Effector memory CD4-positive, alpha-beta T cell (primary cell): ENCODE measurements at regions not wholly inside any gene's neighbourhood (a gene's known extent, or its start where the extent isn't known, plus 50 kb on each side); places are given as distances from the start of the nearest gene placed in this dataset.
A peak's percentile ranks its signal among the peaks of the same experiment; 100 is the strongest.
"Not testable (repeated sequence)": the region's sequence is repeated elsewhere in the genome, so short reads cannot be mapped to it uniquely, and the experiment has no call there.

ENCODE experiments used
- DNase-seq, 3 donors: peaks; one replicate each; pipeline ENCODE4 v3.0.0-alpha.2; 2020
- H3K27ac ChIP-seq: 2 replicates; pipeline ENCODE4 v1.7.0; 2013; ENCODE audit warnings: mild to moderate bottlenecking, low read length, moderate library complexity; ENCODE audit not compliant: insufficient read depth, poor library complexity, severe bottlenecking
- H3K27me3 ChIP-seq: replicated peaks from 2 replicates; pipeline ENCODE4 v1.7.0; 2013; ENCODE audit warnings: mild to moderate bottlenecking, low read length; ENCODE audit not compliant: insufficient read depth, control insufficient read depth, poor library complexity, severe bottlenecking
- H3K36me3 ChIP-seq: 2 replicates; pipeline ENCODE4 v1.7.0; 2013; ENCODE audit warnings: mild to moderate bottlenecking, low read length, moderate library complexity; ENCODE audit not compliant: control insufficient read depth, insufficient read depth
- H3K4me1 ChIP-seq: 2 replicates; pipeline ENCODE4 v1.7.0; 2013; ENCODE audit warnings: low read length, mild to moderate bottlenecking; ENCODE audit not compliant: control insufficient read depth, insufficient read depth, poor library complexity, severe bottlenecking
- H3K4me3 ChIP-seq: 2 replicates; pipeline ENCODE4 v1.7.0; 2013; ENCODE audit warnings: low read length, low read depth, mild to moderate bottlenecking; ENCODE audit not compliant: insufficient read depth, poor library complexity, severe bottlenecking
- H3K9me3 ChIP-seq: 2 replicates; pipeline ENCODE4 v1.7.0; 2013; ENCODE audit warnings: mild to moderate bottlenecking, low read length, moderate library complexity; ENCODE audit not compliant: control insufficient read depth

DNA sequence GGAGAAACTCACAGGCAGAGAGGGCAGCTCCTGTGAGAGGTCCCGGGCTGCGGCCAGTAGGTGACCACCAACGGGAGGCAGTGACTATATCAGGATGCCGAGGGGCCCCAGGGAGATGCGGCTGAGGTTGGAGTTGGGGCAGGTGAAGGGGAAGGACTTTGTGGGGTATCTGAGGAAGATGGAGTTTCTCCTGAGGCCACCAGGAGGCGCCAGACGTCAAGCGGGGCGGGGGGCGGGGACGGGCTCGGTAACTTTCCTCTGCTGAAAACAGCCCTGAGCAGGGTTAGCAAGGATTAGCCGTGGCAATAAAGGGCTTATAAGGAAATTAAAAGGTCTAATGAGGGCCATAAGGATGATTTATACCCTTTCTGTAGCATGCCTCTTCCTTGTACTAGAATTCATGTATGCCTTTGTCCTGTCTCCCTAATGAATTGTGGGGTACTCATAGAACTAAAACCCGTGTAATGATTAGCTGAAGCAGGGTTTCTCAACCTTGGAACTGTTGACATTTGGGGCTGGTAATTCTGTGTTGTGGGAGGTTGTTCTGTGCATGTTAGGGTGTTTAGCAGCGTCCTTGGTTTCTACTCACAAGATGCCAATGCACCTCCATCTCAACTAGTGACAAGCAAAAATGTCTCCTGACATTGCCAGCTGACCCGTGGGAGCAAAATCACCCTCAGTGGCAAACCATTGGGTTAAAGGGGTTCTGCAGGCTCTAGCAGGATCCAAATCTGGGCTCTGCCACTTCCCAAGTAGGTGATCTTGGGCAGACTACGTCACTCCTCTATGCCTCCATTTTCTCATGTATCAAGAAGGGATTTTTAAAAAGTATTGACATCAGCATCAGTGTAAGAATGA, 74.8 kb upstream of the GRIN2A start:
- H3K9me3 ChIP-seq = no peaks in the 10 kb centered on the region
- peaks cover 4% of the 10 kb centered on the region for H3K4me1 ChIP-seq
- H3K36me3 ChIP-seq = no peaks in the 10 kb centered on the region
- no peak overlapping the region for H3K4me3 ChIP-seq
- peak; percentile 1 to 20 (median 2) for DNase-seq
- no peaks in the 10 kb centered on the region for H3K27me3 ChIP-seq
- no peak overlapping the region for H3K27ac ChIP-seq

- not testable (repeated sequence) for H3K4me3 ChIP-seq, DNase-seq, H3K27ac ChIP-seq, H3K27me3 ChIP-seq, H3K36me3 ChIP-seq, H3K4me1 ChIP-seq, H3K9me3 ChIP-seq
Measured at GRCh38 chr16:10257642-10258251, 75.5 kb upstream of the GRIN2A start.

GRCh38 chr16:10258930-10259603, 76.8 kb upstream of the GRIN2A start:
- not testable (repeated sequence) for H3K4me3 ChIP-seq, H3K27ac ChIP-seq, H3K27me3 ChIP-seq, DNase-seq, H3K9me3 ChIP-seq, H3K36me3 ChIP-seq, H3K4me1 ChIP-seq

- Histone ChIP-seq H3K4me3 (no peak overlapping the region), H3K27me3 (no peaks in the 10 kb centered on the region), H3K36me3 (no peaks in the 10 kb centered on the region), H3K9me3 (no peaks in the 10 kb centered on the region), H3K27ac (no peak overlapping the region), H3K4me1 (peaks cover 4% of the 10 kb centered on the region)
- DNase-seq = no peak
Measured at GRCh38 chr16:10261077-10261476, 78.8 kb upstream of the GRIN2A start.

DNA sequence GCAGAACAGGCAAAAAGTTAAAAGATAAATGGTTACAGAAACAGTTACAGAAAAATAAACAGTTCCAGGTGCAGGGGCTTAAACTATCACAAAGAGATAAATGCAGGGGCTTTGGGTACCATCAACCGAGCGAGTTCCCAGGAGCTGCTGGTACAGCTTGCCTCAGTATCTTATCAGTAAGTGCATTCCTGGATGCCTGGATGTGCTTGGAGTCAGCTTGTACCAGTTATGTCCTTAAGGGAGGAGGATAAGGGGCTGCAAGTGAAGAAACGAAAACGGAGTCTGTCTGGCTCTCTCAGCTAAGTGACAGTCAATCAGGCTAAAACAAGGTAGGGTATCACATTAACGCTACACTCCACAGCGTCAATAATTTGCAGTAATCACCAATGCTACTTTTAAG, 79.3 kb upstream of the GRIN2A start:
- H3K9me3 ChIP-seq, DNase-seq, H3K4me1 ChIP-seq: not testable (repeated sequence)

DNA sequence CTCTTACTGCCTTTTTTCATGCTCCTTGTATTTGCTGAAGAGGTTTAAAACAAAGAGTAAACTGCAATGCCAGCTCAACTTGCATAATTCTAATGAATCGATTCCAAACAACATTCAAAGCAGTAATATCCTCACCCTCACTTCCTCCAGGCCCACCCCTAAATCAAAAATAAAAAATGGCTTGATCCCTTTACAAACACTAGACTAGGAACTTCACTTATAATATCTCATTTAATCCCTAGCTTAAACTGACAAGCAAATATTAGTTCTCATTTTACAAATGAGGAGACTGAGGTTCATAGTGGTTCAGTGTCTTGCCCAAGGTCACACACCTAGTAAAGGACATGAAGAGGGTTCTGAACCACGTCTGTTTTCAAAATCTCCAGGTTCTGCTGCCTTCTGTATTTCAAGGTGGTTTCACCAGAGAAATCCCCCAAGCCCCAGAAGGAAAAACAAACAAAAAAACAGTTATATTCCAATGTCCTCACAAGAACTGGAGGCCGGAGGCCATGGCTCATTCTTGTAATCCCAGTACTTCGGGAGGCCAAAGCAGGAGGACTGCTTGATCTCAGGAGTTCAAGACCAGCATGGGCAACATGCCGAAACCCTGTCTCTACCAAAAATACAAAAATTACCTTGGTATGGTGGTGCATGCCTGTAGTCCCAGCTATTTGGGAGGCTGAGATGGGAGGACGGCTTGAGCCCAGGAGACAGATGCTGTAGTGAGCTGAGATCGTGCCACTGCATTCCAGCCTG, 80.3 kb upstream of the GRIN2A start:
- H3K27me3 ChIP-seq = no peaks in the 10 kb centered on the region
- no peaks in the 10 kb centered on the region for H3K9me3 ChIP-seq
- H3K27ac ChIP-seq = no peak overlapping the region
- no peaks in the 10 kb centered on the region for H3K36me3 ChIP-seq
- no peak overlapping the region for H3K4me3 ChIP-seq
- no peaks in the 10 kb centered on the region for H3K4me1 ChIP-seq
- DNase-seq = no peak

More for the DNA sequence above, 79.3 kb upstream of the GRIN2A start:
- not testable (repeated sequence) for H3K4me3 ChIP-seq, H3K27ac ChIP-seq, H3K27me3 ChIP-seq, H3K36me3 ChIP-seq

GRCh38 chr16:10265770-10266615, 83.8 kb upstream of the GRIN2A start:
- DNase-seq = no peak
- H3K27ac ChIP-seq = no peak overlapping the region
- H3K36me3 ChIP-seq = no peaks in the 10 kb centered on the region
- no peaks in the 10 kb centered on the region for H3K27me3 ChIP-seq
- no peaks in the 10 kb centered on the region for H3K9me3 ChIP-seq
- H3K4me3 ChIP-seq = no peak overlapping the region
- H3K4me1 ChIP-seq = no peaks in the 10 kb centered on the region

GRCh38 chr16:10266809-10267208, 84.6 kb upstream of the GRIN2A start:
- Histone ChIP-seq H3K36me3 (no peaks in the 10 kb centered on the region), H3K27ac (no peak overlapping the region), H3K9me3 (no peaks in the 10 kb centered on the region), H3K4me3 (no peak overlapping the region), H3K27me3 (no peaks in the 10 kb centered on the region), H3K4me1 (no peaks in the 10 kb centered on the region)
- DNase-seq = no peak

GRCh38 chr16:10269632-10270031, 87.4 kb upstream of the GRIN2A start:
- Histone ChIP-seq H3K36me3 (no peaks in the 10 kb centered on the region), H3K4me3 (no peak overlapping the region), H3K4me1 (no peaks in the 10 kb centered on the region), H3K9me3 (no peaks in the 10 kb centered on the region), H3K27me3 (no peaks in the 10 kb centered on the region), H3K27ac (no peak overlapping the region)
- DNase-seq = no peak
